OCI-LY3 (cell line): ENCODE measurements at regions not wholly inside any gene's neighbourhood (a gene's known extent, or its start where the extent isn't known, plus 50 kb on each side); places are given as distances from the start of the nearest gene placed in this dataset.

Experiments used
- H2AFZ ChIP-seq: fragments of 200-600, 300-600 bp; shearing (Covaris generic); 2 replicates; pipeline ENCODE4 v1.6.0; 2014; ENCODE audit warnings: antibody characterized with exemption, low read depth, low read length
- H3K27ac ChIP-seq: fragments of 200-600, 300-600 bp; sonication (generic); 2 replicates; pipeline ENCODE4 v1.5.1; 2014; ENCODE audit warnings: mild to moderate bottlenecking, low read length, moderate library complexity, mixed read lengths
- H3K27me3 ChIP-seq: fragments of 200-600, 300-600 bp; sonication (generic); 2 replicates; pipeline ENCODE4 v1.6.1; 2014; ENCODE audit warnings: low read depth, low read length, mixed read lengths
- H3K36me3 ChIP-seq: fragments of 200-600, 300-600 bp; sonication (generic); replicated peaks from 2 replicates; pipeline ENCODE3; 2014; ENCODE audit warnings: low read depth, low read length, mixed read lengths
- H3K4me1 ChIP-seq: fragments of 300-600, 200-600 bp; sonication (generic); 2 replicates; pipeline ENCODE4 v1.6.1; 2014; ENCODE audit warnings: low read length, mixed read lengths
- H3K4me2 ChIP-seq: fragments of 200-600, 300-600 bp; sonication (generic); 2 replicates; pipeline ENCODE4 v1.6.1; 2014; ENCODE audit warnings: low read length, mixed read lengths
- H3K4me3 ChIP-seq: fragments of 300-600, 200-600 bp; sonication (generic); 2 replicates; pipeline ENCODE4 v1.5.1; 2014; ENCODE audit warnings: antibody characterized with exemption, mild to moderate bottlenecking, low read length, moderate library complexity
- H3K79me2 ChIP-seq: fragments of 300-600, 200-600 bp; shearing (Covaris generic); 2 replicates; pipeline ENCODE4 v1.6.1; 2014; ENCODE audit warnings: mild to moderate bottlenecking, low read length, mixed read lengths
- H3K9ac ChIP-seq: fragments of 300-600, 200-600 bp; shearing (Covaris generic); 2 replicates; pipeline ENCODE4 v1.6.0; 2014; ENCODE audit warnings: mild to moderate bottlenecking, low read length, moderate library complexity
- H3K9me3 ChIP-seq: fragments of 200-600, 300-600 bp; shearing (Covaris generic); 2 replicates; pipeline ENCODE4 v1.6.1; 2014; ENCODE audit warnings: low read length, mixed read lengths; ENCODE audit not compliant: insufficient read depth
- H4K20me1 ChIP-seq: fragments of 200-600, 300-600 bp; sonication (generic); 2 replicates; pipeline ENCODE4 v1.6.1; 2016; ENCODE audit warnings: low read length, mixed read lengths; ENCODE audit not compliant: insufficient read depth
- CTCF ChIP-seq: fragments of 200-600, 300-600 bp; sonication (generic); IDR thresholded peaks from 2 replicates; pipeline ENCODE4 v1.5.1; 2014; ENCODE audit warnings: antibody characterized with exemption, low read length, low read depth
- EZH2phosphoT487 ChIP-seq: fragments of 200-600 bp; shearing (Covaris generic); IDR thresholded peaks from 2 replicates; pipeline ENCODE4 v1.6.1; 2018; ENCODE audit warnings: antibody characterized with exemption, mixed run types, low read depth

- H3K36me3 ChIP-seq = no peaks in the 10 kb centered on the region
- TF ChIP-seq CTCF = no peak
- TF ChIP-seq EZH2phosphoT487 = no peak
- H2AFZ ChIP-seq = no peak overlapping the region
- no peaks in the 10 kb centered on the region for H3K79me2 ChIP-seq
- H3K27ac ChIP-seq = no peak overlapping the region
- H3K4me1 ChIP-seq = no peaks in the 10 kb centered on the region
- H4K20me1 ChIP-seq = no peaks in the 10 kb centered on the region
- H3K4me3 ChIP-seq = no peak overlapping the region
- H3K4me2 ChIP-seq = no peak overlapping the region
- H3K27me3 ChIP-seq = no peaks in the 10 kb centered on the region
- no peaks in the 10 kb centered on the region for H3K9me3 ChIP-seq
- H3K9ac ChIP-seq = no peak overlapping the region
These were observed 654.4 kb upstream of the SLC35B3 start for GRCh38 chr6:9089724-9090123.

- H3K9ac ChIP-seq = no peak overlapping the region
- H3K79me2 ChIP-seq = no peaks in the 10 kb centered on the region
- TF ChIP-seq CTCF = no peak
- no peak for TF ChIP-seq EZH2phosphoT487
- no peaks in the 10 kb centered on the region for H3K36me3 ChIP-seq
- H3K27ac ChIP-seq = no peak overlapping the region
- no peaks in the 10 kb centered on the region for H3K9me3 ChIP-seq
- H4K20me1 ChIP-seq = no peaks in the 10 kb centered on the region
- H3K27me3 ChIP-seq = no peaks in the 10 kb centered on the region
- no peak overlapping the region for H3K4me2 ChIP-seq
- no peak overlapping the region for H2AFZ ChIP-seq
- no peaks in the 10 kb centered on the region for H3K4me1 ChIP-seq
- H3K4me3 ChIP-seq = no peak overlapping the region
These were observed 652.1 kb upstream of the SLC35B3 start for GRCh38 chr6:9087470-9087869.

GRCh38 chr6:9086331-9086730, 651.0 kb upstream of the SLC35B3 start:
- no peak overlapping the region for H3K4me3 ChIP-seq
- no peak overlapping the region for H3K9ac ChIP-seq
- H4K20me1 ChIP-seq = no peaks in the 10 kb centered on the region
- H3K4me1 ChIP-seq = no peaks in the 10 kb centered on the region
- no peaks in the 10 kb centered on the region for H3K9me3 ChIP-seq
- no peak overlapping the region for H2AFZ ChIP-seq
- H3K79me2 ChIP-seq = no peaks in the 10 kb centered on the region
- H3K36me3 ChIP-seq = no peaks in the 10 kb centered on the region
- no peak overlapping the region for H3K27ac ChIP-seq
- TF ChIP-seq CTCF (no peak), EZH2phosphoT487 (no peak)
- no peaks in the 10 kb centered on the region for H3K27me3 ChIP-seq
- H3K4me2 ChIP-seq = no peak overlapping the region

- Histone ChIP-seq H3K4me3 (no peak overlapping the region), H3K9me3 (no peaks in the 10 kb centered on the region), H3K9ac (no peak overlapping the region), H3K4me1 (no peaks in the 10 kb centered on the region), H3K79me2 (no peaks in the 10 kb centered on the region), H3K36me3 (no peaks in the 10 kb centered on the region), H3K27me3 (no peaks in the 10 kb centered on the region), H2AFZ (no peak overlapping the region), H4K20me1 (no peaks in the 10 kb centered on the region), H3K27ac (no peak overlapping the region), H3K4me2 (no peak overlapping the region)
- TF ChIP-seq EZH2phosphoT487 (no peak), CTCF (no peak)
These were observed 650.3 kb upstream of the SLC35B3 start for GRCh38 chr6:9085709-9086070.
